NCI-H1105 treated with DMSO at 0.1 percent for 48 hours (cell line): ENCODE measurements at regions not wholly inside any gene's neighbourhood (a gene's known extent, or its start where the extent isn't known, plus 50 kb on each side); places are given as distances from the start of the nearest gene placed in this dataset.
"Not testable (repeated sequence)": the region's sequence is repeated elsewhere in the genome, so short reads cannot be mapped to it uniquely, and the experiment has no call there.

Source experiments
- DNase-seq: peaks from one replicate; lab custom pipeline; 2025; lab: John Stamatoyannopoulos, UW

DNA sequence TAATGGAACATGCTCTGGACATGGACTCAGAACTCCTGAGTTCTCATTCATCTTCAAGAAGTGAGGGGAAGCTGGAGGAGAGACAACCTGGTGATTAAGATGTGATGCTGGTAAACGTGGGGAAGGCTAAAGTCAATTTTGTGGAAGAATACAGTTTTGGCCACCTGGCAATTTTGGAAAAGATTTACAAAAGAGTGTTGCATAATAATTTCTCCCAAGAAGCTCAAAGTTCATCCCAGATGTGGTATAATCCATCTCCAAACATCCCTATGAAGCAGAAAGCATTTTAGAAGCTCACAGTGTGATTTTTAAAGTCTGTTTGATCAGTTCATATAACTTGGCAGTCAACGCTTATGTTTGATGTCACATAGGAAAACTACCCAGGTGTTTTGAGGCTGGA, 208.7 kb downstream of the LMX1A start:
- DNase-seq = no peak

DNA sequence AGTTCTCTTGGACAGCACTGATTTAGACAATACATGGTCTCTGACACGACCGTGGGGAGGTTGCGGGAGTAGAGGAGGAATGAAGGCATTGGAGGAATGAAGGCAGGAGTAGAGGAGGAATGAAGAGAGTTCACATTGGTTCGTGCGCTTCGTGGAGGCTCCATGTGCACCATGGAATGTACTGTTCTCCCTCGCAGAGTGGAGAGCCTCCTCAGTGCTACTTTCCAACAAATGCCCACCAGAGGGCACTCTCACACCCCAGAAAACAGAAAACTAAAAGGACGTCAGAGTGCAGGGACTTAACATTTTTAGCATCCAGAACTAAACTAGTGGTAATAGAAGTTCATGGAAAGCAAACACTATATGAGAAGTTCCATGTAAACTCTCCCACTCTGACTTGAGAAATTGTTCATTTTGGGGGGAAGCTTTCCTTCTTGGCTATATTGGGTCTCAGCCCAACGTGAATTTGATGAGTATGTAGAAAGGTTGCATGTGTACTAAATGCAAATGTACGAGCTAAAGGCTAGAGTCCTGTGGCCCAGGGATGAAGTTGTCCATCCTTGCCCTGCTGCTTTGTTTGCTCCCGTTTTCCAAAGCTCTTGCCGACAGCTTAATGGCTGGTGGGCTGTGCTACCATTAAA, 211.6 kb downstream of the LMX1A start:
- DNase-seq = peak; percentile 61

DNA sequence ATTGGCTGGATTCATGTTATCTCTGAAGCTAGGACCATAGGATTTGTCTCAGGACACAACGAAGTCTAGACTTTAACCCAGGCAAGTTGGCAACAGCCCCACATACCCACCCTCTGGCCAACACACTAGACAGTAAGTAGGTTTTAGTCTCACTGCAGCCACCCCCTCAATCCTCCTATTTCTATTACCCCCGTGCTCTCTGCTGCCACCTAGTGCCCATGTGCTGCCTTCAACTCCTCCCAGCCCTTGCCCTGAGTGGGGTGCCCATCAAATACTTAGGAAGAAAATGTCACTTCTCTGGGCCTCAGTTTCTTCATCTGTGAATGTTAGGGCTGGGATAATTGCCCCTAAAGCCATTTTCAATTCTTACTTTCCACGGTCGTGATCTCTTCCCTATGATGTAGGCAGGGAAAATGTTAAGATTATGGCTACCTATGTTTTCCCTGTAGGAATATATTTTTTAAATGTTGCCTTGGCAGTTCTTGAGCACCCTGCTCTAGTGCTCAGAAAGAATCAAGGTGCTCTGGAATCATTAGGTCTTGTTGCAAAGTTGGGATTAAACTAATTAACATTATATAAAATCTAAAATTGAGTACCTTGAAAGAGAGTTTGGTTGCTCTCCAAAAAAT, 213.0 kb downstream of the LMX1A start:
- no peak for DNase-seq

DNA sequence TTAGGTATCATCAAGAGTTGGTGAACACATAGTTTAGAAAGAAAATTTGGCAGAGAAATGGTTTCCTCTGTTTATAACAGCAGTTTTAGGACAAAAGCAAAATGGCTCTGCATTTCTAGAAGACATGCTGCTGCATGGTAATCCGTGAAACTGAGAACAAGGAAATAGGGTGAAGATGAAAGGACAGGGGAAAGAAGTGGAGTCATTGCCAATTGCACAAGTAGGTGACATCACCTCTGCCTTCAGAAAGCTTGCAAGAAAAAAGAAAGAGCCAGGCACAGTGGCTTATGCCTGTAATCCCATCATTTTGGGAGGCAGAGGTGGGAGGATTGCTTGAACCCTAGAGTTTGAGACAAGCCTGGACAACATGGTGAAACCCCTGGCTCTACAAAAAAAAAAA, 217.6 kb downstream of the LMX1A start:
- DNase-seq = no peak

DNA sequence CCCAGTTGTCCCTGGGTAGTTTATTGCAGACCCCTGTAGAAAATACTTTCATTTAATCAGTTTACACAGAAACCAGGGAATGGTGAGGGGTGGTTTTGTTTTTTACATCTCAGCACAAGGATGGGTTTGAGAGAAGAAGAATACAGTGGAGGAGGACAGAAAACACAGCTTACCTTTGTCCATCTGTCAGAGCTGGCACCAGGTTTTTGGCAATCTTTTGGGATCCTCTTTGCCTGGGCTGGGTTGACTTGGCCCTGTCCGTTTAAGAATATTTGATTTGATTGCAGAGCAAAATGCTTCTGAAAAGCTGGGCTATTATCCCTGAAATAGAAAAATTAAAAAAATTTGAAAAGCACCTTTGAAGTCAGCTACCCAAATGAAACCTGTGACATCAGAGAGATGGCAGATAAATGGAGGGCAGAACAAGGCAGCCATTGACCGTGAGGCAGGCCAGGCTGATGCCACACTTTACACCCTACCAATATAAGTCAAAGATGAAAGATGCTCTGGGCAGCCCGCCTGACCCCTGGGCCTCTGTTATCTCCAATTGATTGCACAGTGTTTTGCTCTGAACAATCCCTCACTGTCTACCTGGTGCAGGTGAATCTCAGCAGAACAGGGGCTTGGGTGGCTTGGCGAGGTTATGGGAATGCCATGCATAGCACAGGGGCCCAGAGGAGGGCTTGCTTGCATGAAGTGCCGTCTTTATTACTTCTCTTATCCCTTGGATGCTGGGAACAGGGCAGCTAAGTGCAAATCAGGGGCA, 218.8 kb downstream of the LMX1A start:
- no peak for DNase-seq

DNA sequence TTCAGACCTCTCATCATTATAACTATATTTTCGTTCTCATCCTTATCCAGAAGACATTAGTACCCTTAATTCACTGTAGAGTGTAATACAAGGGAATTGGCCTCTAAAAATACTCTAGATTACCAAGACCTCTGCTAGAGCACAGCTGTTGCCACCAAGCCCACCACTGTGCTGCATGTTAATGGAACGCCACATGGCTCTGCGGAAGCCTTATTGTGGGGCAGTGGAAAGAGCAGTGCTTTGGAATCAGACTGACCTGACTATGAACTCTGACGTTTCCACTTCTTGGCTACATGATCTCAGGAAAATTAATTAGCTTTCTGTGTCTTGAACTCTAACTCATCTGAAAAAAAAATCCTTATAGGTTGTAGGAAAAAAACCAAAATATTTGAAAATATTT, 222.1 kb downstream of the LMX1A start:
- DNase-seq = no peak

DNA sequence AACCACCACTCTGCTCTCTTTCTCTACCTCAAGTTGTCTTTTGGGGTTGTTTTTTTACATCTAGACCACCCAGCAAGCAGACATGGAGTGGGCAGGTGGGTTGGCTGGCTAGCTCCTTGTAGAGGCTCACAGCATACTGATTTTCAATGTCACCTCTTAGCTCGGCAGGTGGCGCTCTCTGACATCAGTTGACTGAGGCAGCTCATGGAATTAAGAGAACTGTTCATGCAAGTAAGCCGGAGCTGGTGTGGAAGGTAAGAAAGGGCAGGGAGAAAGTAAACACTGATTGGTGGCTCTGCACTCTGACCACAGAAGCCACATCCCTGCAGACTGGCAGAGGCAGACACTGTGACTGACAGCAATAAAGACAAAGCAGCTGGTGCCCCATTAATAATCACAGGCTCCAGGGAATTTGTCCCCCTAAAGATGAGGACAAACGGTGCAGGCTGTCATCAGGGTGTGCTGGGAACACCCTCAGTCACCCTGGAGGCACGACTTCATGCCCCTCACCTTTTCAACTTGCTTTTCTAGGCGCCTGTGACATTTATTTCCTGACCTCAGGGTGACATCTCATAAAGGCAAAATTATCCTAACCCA, 226.8 kb downstream of the LMX1A start:
- DNase-seq = peak; percentile 80

DNA sequence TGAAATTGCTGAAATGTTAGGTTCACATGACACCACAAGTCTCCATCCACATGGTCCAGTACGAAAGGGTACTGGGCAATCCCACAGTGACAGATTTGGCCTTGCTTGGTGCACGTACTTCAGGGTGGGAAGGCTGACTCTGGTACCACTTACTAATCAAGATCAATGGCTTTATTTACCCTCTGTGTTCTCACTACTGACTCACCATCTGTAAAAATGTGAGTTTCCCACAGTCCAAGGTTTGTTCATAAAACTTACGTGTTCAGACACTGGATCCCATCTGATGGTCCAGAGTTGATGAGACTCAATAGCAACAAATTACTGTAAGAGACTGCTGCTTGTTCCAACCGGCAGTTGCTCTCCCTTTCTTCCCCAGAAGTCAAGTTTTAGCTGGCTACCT, 231.7 kb downstream of the LMX1A start:
- no peak for DNase-seq

DNA sequence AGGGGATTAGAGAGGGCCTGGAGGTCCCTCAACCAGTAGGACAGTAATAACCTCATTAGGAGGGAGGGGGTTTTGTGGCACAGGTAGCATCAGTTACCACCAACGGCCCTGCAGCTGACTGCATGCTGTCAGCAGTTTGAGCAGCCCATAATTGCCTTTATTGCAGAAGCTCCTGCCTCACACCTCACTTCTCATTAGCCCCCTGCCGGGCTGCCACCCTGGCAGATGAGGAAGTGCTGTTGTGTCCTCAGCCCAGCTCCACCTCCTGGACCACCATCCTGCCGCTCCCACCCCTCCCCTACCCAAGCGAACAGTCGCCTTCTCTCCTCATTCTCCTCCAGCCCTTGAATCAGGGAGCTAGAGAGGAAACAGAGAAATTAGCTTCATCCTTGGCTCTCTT, 237.4 kb downstream of the LMX1A start:
- DNase-seq = no peak

DNA sequence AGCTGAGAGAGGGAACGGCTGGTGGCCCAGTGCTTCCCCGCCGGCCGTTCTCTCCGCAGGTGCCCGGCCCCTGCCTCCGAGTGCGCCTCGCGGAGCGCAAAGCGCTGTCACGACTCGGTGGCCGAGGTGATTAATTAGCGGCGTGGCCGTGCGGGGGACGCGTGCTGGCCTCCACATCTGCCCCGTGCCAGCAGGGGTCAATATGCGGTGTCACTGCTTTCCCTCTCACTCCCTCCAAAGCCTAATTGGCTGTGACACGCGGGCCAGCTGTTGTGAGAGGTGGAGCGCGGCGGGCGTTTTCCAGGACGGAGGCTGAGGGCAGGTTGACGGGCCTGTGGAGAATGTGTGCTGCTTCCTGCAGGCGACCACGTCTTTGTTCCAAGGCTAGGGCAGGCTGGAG, 239.0 kb downstream of the LMX1A start:
- no peak for DNase-seq

DNA sequence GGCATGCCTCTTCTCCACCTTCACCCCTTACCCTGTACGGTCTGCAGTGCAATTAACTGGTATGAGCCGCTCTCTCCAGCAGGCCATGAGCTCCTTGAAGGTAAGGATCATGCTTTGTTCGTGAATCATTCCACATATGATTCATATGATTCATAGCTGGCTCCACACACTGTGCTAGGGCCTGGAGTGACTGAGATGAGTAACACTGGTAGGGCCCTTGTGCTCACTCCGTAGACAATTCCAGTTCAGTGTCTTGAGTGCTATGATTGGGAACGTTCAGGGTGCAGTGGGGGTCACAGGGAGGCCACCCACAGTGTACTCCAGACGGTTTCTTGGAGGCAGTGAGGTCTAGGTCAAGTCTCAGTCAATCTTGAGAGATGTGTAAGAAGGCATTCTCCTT, 239.8 kb downstream of the LMX1A start:
- no peak for DNase-seq

DNA sequence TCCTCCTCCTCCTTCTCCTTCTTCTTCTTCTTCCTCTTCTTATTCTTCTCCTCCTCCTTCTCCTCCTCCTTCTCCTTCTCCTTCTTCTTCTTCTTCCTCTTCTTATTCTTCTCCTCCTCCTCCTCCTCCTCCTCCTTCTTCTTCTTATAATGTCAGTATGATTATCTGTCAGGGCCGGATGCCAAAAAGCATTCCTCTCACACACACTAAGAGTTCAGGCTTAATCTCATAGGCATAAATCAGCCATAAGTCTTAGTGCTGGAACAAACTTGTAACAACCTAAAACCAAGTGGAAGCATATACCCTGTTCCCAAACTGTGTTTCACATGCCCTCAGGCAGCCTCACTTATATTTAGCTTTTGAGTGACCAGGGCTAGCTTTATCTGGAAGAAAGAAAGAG, 240.3 kb downstream of the LMX1A start:
- no peak for DNase-seq

DNA sequence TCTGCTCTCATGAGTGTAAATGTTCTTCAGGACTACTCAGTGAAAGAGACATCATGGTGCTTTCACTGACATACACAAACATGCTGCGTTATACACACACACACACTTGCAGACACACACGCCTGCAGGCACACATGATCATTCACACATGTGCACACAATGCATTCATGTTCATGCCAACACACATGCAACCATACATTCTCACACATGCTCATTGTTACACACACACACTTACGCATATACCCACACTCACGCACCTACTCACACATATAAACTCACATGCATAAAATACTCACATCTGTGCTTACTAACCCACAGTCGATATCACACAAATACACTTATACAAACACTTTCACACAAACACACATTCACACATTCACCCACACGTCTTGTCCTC, 241.6 kb downstream of the LMX1A start:
- no peak for DNase-seq

DNA sequence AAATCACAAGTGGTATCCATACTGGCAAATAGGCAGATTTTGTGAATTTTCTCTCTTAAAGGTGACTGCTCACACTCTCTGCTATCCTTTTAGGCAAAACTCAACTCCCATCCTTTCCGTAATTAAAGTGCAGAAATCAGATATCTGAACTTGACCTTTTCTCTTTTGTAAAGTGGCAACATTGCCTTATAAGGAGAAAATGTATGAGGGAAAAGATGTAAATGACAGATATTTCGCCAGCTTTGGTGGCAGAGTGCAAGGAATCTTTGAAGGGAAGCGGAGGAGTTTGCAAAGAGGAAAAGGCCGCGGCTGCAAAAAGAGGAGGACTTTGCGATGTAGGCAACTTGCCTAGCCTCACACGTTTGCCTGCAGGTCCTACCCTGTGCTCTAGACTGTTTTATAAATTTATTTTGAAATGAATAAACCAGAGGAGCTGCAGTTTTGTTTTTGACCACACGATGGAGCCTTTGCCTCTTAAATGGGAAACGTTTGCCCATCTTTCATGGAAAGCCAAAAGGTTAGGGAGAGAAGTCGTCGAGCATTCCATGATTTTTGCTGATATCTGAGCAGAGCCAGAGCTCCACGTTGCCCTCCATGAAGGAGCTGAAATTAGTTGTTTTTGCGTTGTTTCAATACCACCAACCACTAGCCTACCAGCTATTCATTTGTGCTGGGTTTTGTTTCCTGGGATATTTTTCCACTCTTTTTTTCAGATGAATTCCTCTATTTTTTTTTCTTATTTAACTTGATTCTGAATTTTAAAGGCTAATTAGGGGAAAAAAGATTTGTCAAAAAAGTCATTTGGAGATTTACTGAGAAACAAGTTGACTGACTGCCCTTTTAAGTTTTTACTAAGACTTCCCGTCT, 242.3 kb downstream of the LMX1A start:
- peak; percentile 62 for DNase-seq

DNA sequence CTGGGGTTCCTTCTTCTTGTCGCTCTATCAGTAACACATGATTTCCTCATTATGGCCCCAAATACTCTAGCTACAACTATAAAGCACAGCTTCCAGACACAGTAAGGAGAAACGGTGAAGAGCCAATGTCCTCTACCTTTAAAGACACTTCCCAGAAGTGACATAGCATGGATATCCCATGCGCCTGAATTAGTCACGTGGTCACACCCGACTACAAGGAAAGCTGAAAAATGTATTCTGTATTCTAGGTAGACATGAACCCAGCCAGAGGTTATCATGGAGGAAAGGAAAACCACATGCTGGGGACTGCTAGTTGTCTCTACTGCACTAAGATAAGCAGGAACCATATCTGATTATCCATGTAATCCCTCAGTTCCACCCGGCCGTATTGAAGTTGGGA, 244.3 kb downstream of the LMX1A start:
- DNase-seq = no peak

DNA sequence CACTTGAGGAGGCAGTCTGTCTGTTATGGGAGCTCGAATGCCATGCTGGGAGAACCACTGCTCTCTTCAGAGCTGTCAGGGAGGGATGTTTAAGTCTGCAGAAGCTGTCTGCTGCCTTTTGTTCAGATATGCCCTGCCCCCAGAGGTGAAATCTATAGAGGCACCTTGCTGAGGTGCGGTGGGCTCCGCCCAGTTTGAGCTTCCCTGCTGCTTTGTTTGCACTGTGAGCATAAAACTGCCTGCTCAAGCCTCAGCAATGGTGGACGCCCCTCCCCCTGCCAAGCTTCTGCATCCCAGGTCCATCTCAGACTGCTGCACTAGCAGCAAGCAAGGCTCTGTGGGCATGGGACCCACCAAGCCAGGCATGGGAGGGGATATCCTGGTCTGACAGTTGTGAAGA, 247.5 kb downstream of the LMX1A start:
- DNase-seq = no peak

DNA sequence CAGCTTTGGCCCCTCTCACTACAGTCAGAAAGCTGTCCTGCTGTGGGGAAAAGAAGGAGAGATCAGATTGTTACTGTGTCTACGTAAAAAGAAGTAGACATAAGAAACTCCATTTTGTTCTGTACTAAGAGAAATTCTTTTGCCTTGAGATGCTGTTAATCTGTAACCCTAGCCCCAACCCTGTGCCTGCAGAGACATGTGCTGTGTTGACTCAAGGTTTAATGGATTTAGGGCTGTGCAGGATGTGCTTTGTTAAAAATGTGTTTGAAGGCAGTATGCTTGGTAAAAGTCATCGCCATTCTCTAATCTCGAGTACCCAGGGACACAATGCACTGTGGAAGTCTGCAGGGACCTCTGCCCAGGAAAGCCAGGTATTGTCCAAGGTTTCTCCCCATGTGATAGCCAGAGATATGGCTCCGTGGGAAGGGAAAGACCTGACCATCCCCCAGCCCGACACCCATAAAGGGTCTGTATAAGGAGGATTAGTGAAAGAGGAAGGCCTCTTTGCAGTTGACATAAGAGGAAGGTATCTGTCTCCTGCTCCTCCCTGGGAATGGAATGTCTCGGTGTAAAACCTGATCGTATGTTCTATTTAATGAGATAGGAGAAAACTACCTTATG, 263.9 kb downstream of the LMX1A start:
- not testable (repeated sequence) for DNase-seq

DNA sequence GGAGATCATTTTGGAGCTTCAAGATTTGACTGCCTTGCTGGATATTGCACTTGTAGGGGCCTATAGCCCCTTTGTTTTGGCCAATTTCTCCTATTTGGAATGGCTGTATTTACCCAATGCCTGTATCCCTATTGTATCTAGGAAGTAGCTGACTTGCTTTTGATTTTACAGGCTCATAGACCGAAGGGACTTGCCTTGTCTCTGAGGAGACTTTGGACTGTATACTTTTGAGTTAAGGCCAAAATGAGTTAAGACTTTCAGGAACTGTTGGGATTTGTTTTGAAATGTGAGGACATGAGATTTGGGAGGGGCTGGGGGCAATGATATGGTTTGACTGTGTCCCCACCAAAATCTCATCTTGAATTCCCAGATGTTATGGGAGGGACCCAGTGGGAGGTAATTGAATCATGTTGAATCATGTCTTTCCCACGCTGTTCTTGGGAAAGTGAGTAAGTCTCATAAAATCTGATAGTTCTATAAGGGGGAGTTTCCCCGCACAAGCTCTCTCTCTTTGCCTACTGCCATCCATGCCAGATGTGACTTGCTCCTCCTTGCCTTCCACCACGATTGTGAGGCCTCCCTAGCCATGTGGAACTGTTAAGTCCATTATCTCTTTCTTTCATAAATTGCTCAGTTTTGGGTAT, 276.1 kb downstream of the LMX1A start:
- DNase-seq = no peak

DNA sequence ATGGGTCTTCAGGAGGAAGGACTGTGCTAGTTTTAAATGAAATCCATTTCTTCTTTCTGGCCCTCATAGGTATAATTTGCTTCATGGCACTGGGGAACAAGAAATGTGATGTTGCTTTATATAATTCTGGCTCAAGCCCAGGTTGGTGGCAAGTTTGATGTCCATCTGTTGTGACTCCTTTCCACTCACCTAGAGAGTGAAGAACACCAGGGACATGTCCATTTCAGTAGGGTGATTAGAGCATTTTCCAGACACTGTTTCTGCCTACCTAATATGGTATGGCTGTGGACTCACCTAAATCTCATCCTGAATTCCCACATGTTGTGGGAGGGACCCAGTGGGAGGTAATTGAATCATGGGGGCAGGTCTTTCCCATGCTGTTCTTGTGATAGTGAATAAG, 278.1 kb downstream of the LMX1A start:
- DNase-seq = no peak

DNA sequence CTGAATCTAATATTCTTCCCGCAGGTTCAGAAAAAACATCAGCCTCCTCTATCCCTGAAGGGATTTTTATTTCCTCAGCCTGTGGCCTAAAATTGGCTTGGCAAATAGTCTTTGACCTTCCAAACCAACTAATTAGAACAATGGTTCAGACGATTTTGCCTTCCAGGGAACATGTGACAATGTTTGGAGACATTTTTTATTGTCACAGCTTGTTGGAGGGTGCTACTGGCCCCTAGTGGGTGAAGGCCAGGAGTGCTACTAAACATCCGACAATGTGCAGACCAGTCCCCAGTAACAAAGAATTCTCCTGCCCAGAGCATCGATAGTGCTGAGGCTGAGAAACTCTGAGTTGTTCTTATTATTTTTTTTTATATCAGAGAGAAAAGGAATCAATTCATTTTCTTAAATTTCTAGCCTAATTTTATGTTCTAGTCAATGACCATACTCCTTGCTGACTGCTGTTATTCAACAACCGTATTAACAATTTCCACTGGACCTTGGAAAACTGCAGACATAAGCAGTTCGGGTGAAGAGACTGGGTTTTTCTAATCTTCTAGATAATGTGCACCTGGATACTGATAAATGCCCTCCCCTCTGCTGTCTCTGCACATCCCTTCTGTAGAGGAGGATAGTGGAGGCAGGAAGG, 280.7 kb downstream of the LMX1A start:
- DNase-seq = peak; percentile 26
